LNCaP clone FGC (cell line): ENCODE measurements at regions not wholly inside any gene's neighbourhood (a gene's known extent, or its start where the extent isn't known, plus 50 kb on each side); places are given as distances from the start of the nearest gene placed in this dataset.

Experiments used
- DNase-seq: peaks from one replicate; pipeline ENCODE4 v3.0.0-alpha.2; 2011; ENCODE audit warnings: low read depth
- H3K4me3 ChIP-seq: 2 replicates; pipeline ENCODE4 v1.5.1; 2011; ENCODE audit warnings: mild to moderate bottlenecking, low read depth, low read length, control low read depth
- CTCF ChIP-seq: IDR thresholded peaks from 2 replicates; pipeline ENCODE4 v1.5.1; 2012; ENCODE audit warnings: mild to moderate bottlenecking; ENCODE audit not compliant: control insufficient read depth, insufficient read depth; ENCODE audit errors: extremely low read depth

GRCh38 chr10:78433766-78434535 is 400.3 kb downstream of the RPS24 start:
- H3K4me3 ChIP-seq: no peak overlapping the region
- no peak for TF ChIP-seq CTCF
- DNase-seq: no peak

- no peak for DNase-seq
- TF ChIP-seq CTCF: no peak
- H3K4me3 ChIP-seq: no peak overlapping the region
Measured at GRCh38 chr10:78434886-78435285, 401.2 kb downstream of the RPS24 start.

GRCh38 chr10:78435484-78436221 is 402.0 kb downstream of the RPS24 start:
- H3K4me3 ChIP-seq: no peak overlapping the region
- TF ChIP-seq CTCF: no peak
- DNase-seq: no peak

- no peak overlapping the region for H3K4me3 ChIP-seq
- no peak for DNase-seq
- TF ChIP-seq CTCF: no peak
Measured at GRCh38 chr10:78436222-78436573, 402.5 kb downstream of the RPS24 start.

- no peak for DNase-seq
- no peak overlapping the region for H3K4me3 ChIP-seq
- TF ChIP-seq CTCF: no peak
Measured at GRCh38 chr10:78436706-78437406, 403.2 kb downstream of the RPS24 start.

GRCh38 chr10:78437407-78437768 is 403.7 kb downstream of the RPS24 start:
- H3K4me3 ChIP-seq: no peak overlapping the region
- TF ChIP-seq CTCF: no peak
- DNase-seq: no peak
